ENCODE measurements at regions not wholly inside any gene's neighbourhood (a gene's known extent, or its start where the extent isn't known, plus 50 kb on each side); places are given as distances from the start of the nearest gene placed in this dataset.
"Not testable (repeated sequence)": the region's sequence is repeated elsewhere in the genome, so short reads cannot be mapped to it uniquely, and the experiment has no call there.

- DNase-seq: no peak
Observed at GRCh38 chr17:72175787-72176515, 55.1 kb downstream of the SOX9 start.

DNA sequence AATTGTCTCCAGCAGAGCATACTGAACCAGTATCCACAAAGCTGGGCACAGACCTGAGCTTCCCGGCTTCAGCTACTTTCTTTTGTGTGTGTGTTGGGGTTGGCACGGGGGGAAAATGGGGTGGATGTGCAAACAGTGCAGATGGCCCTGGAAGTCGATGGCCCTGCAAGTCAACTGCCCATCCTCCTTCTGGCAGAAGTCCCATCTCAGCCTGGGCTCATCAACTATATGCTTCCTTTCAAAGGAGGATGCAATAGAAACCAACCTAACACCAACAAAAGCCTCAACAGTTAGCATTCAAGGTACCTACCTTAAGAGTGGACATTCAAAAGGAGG, 55.7 kb downstream of the SOX9 start:
- DNase-seq: peak; percentile 7

GRCh38 chr17:72176951-72177660, 56.3 kb downstream of the SOX9 start:
- DNase-seq: peak; percentile 14

- no peak for DNase-seq
Observed at GRCh38 chr17:72177738-72178137, 56.9 kb downstream of the SOX9 start.

DNA sequence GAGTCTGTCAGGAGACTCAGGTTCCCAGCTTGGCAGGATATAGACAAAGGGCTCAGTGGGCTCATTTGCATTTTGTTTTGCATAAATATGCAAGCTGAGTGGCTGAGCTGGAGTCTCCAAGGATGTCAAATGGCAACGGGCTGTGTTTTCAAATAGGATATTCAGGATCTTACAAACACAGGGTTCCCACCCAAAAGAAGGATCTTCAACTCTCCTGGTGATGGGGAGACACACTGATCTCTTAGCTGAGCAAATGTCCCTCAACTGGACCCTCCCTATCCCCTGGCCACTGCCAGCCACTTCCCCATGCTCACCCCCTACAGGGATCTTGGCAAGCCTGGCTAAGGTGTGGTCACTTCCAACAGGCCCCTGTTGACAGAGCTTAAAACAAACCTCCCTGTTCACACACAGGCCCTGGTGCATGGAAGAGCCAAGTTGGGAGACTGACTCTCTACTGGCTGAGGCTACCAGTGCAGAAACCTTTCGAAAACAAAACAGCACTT, 61.6 kb downstream of the SOX9 start:
- no peak for DNase-seq

DNA sequence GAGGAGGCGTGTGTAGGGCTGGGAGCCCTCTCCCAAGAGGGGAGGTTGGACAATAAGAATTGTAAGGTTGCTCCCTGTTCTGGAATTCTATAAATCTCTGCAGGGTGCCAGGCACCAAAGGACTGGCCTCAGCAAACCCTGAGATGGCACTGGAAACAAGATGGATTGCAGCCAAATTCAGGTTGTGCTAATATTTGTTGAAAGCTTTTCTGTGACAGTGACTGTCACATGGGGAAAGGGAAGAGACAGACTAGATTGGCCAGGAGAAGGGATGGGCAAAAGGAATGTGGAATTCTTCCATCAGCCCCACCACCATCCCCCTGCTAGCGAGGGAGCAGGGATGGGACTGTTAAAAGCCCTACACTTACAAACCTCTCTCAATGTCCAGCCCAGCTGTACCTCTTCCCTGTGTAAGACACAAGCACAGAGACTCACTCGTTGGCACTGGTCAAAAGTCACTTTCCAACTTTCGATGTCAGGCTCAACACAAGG, 62.4 kb downstream of the SOX9 start:
- no peak for DNase-seq

DNA sequence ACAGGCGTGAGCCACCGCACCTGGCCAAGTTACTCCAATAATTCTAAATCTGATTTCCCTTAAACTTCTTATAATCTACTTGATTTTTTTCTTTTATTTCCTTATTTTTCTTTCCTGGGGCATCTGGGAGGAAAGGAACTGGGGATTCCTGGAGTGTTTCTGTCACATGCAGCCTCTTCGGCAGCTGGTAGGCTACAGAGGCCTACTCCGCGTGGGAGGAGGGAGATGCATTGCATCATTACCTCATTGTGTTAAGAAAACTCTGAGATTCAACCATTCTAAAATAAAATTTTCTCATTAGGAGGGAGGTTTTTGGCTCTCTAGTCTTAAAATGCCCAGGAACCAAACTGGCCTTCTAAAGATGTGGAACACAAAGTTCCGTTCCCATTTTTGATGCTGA, 64.0 kb downstream of the SOX9 start:
- DNase-seq: no peak

DNA sequence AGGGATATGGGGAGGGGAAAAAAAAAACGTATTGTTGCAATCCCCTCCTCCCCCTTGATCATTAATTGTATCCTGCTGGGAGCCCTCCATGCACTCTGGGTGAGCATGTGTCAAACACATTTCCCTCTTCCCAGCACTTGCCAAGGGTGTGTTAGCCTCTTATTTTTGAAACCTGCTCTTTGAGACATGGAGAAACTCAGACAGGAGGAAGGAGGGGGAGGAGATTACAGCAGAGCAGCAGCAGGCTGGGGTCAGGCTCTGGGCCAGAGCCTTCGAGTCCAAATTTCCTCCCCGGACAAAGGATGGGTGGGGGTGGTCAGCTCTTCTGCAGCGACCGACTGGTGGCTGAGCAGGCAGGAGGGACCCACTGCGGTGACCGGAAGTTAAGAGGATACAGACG, 64.7 kb downstream of the SOX9 start:
- DNase-seq: no peak

DNA sequence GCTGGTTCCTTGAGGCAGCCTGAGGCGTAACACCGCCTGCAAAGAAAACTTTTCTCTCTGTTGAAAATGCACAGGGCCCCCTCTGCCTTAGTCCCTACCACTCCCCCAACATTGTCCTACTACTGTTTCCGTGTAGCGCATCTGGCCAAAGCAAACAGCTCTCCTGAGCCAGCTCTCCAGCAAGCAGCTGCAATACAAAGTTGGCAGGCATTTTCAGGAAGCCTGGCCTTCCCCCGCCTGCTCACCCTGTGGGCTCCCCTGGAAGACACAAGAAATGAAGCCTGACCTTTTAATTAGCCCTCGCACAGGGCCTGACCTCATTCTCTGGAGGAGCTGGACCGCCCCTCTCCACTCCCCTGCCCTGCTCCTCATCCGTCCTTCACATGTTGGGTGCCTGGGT, 66.7 kb downstream of the SOX9 start:
- DNase-seq: peak; percentile 59

DNA sequence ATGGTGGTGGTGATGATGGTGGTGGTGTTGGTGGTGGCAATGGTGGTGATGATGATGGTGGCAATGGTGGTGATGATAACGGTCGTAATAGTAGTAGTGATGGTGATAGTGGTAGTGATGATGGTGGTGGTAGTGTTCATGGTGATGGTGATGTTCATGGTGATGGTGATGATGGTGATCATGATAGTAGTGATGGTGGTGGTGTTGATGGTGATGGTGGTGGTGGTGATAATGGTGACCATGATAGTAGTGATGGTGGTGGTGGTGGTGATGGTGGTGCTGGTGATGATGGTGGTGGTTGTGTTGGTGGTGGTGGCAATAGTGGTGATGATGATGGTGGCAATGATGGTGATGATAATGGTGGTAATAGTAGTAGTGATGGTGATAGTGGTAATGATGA, 68.0 kb downstream of the SOX9 start:
- DNase-seq: no peak

DNA sequence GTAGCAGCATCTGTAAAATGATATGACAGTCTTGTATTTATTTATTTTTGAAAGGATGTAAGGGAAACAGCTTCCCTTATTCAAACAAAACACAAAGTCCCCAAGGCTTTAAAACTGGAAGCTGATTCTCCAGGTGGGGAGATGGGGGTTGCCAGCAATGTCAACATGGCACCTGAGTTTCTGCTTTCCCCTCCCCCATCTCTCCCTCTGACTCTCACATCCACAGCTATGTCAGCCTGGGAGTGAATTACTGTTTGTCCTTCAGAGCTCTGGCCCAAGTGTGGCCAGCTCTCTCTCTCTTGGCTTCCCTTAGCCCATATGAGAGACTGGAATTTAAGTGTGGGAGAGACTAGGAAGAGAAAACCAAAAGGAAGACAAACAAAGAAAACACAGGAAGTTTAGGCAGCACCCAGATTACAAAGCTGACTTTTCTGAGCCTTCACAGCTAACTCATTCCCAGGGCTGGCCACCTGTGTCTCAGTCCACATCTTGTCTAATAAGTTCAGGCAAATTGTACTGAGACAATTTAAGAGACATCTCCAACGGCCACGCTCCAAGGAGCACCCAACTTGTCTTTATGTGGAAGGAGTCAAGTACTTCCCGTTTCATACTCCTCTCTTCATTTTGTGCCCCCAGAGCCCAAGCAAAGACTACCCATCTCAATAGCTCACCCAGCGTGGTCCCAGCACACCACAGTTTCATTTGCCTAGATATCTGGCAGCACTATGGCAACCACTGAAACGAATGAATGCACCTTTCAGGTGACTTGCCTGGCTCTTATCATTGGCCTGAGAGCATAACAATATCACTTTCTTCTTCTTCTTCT, 69.2 kb downstream of the SOX9 start:
- peak; percentile 52 for DNase-seq

- no peak for DNase-seq
Observed at GRCh38 chr17:72191356-72191755, 70.5 kb downstream of the SOX9 start.

GRCh38 chr17:72191921-72192799, 71.3 kb downstream of the SOX9 start:
- DNase-seq: no peak

DNA sequence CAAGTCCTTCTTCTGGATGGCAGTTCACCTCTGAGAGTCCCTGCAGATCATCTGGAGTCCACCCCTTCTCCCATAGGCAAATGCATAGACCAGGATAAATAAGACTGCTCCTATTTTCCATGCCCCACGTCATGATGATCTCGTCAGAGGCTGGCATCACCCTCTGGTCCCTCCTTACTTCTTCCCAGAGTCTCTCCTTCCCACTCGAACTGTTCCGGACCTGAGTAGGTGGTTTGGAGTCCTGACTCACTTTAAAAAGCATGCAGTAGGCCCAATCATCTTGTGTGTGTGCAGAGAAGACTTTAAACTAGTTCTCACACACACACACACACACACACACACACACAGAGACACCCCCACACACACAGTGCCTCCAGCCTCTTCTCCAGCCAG, 72.0 kb downstream of the SOX9 start:
- no peak for DNase-seq

DNA sequence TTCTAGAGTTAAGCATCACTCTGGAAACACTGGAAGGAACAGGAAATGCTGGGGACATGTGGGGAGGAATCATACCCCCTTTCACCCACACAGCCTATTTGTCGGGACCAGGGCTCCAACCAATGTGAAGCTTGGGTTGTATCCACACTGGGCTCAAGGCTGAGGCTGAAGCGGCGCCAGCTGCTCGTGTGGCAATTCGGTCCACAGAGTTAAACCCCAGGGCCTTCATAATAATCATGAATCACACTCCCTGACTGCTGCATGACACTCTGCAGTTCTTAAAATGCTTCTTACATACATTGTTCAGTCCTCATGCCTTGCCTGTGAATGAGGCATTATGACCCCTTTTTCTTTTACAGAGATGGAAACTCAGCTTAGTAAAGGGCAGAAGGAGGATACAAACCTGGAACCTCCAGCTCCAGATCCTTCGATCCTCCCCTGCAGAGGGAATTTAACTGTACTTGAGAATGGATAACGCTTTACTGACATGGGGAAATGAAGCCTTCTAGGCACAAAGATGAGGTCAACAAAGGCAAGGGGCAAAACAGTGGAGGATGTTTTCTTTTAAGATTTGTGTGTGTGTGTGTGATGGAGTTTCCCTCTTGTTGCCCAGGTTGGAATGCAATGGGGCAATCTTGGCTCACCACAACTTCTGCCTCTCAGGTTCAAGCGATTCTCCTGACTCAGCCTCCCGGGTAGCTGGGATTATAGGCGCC, 72.7 kb downstream of the SOX9 start:
- no peak for DNase-seq

DNA sequence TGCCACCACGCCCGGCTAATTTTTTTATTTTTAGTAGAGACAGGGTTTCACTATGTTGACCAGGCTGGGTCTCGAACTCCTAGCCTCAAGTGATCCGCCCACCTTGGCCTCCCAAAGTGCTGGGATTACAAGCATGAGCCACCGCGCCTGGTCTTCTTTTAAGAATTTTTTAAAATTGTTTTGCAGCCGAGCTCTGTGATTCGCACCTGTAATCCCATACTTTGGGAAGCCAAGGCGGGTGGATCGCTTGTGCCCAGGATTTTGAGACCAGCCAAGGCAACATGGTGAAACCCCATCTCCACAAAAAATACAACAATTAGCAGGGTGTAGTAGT, 73.3 kb downstream of the SOX9 start:
- DNase-seq: not testable (repeated sequence)

- DNase-seq: no peak
Observed at GRCh38 chr17:72199256-72199655, 78.4 kb downstream of the SOX9 start.

DNA sequence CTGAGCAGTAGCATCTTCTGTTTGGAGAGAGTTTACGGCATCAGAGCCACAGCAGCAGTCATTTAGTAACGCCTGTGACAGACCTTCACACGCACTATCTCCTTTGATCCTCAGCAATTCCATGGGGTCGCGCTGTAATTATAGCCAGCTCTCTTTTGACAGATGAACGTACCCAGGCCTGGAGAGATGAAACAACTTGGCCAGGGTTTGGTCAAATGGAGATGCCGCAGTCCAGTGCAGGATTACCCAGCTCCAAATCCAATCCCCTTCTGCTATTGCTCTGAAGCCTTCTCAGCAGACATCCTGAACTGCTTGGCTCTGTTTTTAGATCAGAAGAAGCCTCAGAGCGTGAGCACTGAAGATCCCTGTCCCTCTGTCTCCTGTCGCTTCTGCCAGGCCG, 83.9 kb downstream of the SOX9 start:
- no peak for DNase-seq

GRCh38 chr17:72205357-72205756, 84.5 kb downstream of the SOX9 start:
- no peak for DNase-seq

GRCh38 chr17:72205822-72206221, 85.0 kb downstream of the SOX9 start:
- DNase-seq: no peak

GRCh38 chr17:72206376-72206775, 85.6 kb downstream of the SOX9 start:
- DNase-seq: no peak

DNA sequence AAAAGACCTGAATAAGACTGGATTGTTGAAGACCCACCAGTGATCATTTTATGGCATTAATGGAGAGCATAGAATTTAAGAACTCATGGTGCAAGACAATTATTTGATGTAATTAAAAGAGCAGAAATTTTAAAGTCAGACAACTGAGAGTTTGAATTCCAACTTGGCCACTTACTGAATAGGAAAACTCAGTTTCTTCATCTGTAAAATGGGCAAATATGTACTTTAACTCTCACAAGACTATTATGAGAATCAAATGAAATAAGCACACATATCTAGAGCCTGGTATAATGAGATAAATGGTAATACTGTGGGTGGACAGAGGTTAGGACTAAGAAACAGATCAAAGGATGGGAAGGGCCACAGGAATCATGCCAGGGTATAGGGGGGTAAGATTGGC, 88.0 kb downstream of the SOX9 start:
- no peak for DNase-seq
